ENCODE measurements at regions not wholly inside any gene's neighbourhood (a gene's known extent, or its start where the extent isn't known, plus 50 kb on each side); places are given as distances from the start of the nearest gene placed in this dataset.

- TF ChIP-seq CTCF (conservative IDR thresholded peaks at IDR 0.05; ENCODE audit: low read depth, low read length) (no peak), EZH2 (IDR thresholded peaks at IDR 0.05; ENCODE audit: borderline replicate concordance, low read depth, low read length, poor library complexity, severe bottlenecking) (no peak)
Observed at GRCh38 chr1:82454431-82454830, 653.7 kb downstream of the ADGRL2 start.

All from A673 (cell line).